Stimulated activated CD4-positive, alpha-beta T cell treated with anti-CD3 and anti-CD28 coated beads, Interleukin-1b, Interleukin-23, amount 100 ng/mL, for 4 hours (primary cell): ENCODE measurements at regions not wholly inside any gene's neighbourhood (a gene's known extent, or its start where the extent isn't known, plus 50 kb on each side); places are given as distances from the start of the nearest gene placed in this dataset.

ENCODE experiments used
- DNase-seq, 2 donors: peaks; one replicate each; pipeline ENCODE4 v3.0.0-alpha.2; 2020; ENCODE audit warnings: low read depth in 2 of 2

GRCh38 chr2:9738535-9739496 is 104.5 kb upstream of the TAF1B start:
- no peak for DNase-seq

- peak; percentile 31 for DNase-seq
These were observed 103.7 kb upstream of the TAF1B start for GRCh38 chr2:9739531-9739964.

GRCh38 chr2:9740382-9741073 is 102.7 kb upstream of the TAF1B start:
- DNase-seq = no peak

GRCh38 chr2:9741110-9741509 is 102.2 kb upstream of the TAF1B start:
- DNase-seq = no peak

GRCh38 chr2:9742601-9743000 is 100.7 kb upstream of the TAF1B start:
- DNase-seq = no peak

GRCh38 chr2:9744256-9745004 is 98.8 kb upstream of the TAF1B start:
- DNase-seq = no peak

- no peak for DNase-seq
These were observed 97.9 kb upstream of the TAF1B start for GRCh38 chr2:9745153-9745899.

- DNase-seq = no peak
These were observed 95.9 kb upstream of the TAF1B start for GRCh38 chr2:9747396-9747795.

- DNase-seq = no peak
These were observed 94.7 kb upstream of the TAF1B start for GRCh38 chr2:9748577-9748976.

GRCh38 chr2:9749546-9750223 is 93.6 kb upstream of the TAF1B start:
- no peak for DNase-seq

GRCh38 chr2:9750224-9751215 is 92.8 kb upstream of the TAF1B start:
- no peak for DNase-seq

GRCh38 chr2:9751831-9752230 is 91.4 kb upstream of the TAF1B start:
- no peak for DNase-seq

GRCh38 chr2:9752441-9753275 is 90.6 kb upstream of the TAF1B start:
- DNase-seq = peak; percentile 77 to 82

GRCh38 chr2:9753276-9753600 is 90.0 kb upstream of the TAF1B start:
- peak; percentile 31 to 39 for DNase-seq

- peak; percentile 39 to 53 for DNase-seq
These were observed 89.4 kb upstream of the TAF1B start for GRCh38 chr2:9753665-9754531.

GRCh38 chr2:9754532-9754887 is 88.8 kb upstream of the TAF1B start:
- DNase-seq = no peak

- no peak for DNase-seq
These were observed 88.3 kb upstream of the TAF1B start for GRCh38 chr2:9755008-9755407.

- no peak for DNase-seq
These were observed 87.6 kb upstream of the TAF1B start for GRCh38 chr2:9755638-9756037.
